ENCODE measurements at regions not wholly inside any gene's neighbourhood (a gene's known extent, or its start where the extent isn't known, plus 50 kb on each side); places are given as distances from the start of the nearest gene placed in this dataset.

- TF ChIP-seq EZH2 (IDR thresholded peaks at IDR 0.05; ENCODE audit: insufficient read depth, poor library complexity, severe bottlenecking) = no peak
- TF ChIP-seq EZH2phosphoT487 (IDR thresholded peaks at IDR 0.05; ENCODE audit: insufficient read depth, low read depth) = no peak
- no peak overlapping the region for H3K4me2 ChIP-seq (ENCODE audit: unreplicated experiment)
- no peaks in the 10 kb centered on the region for H3K9me2 ChIP-seq (ENCODE audit: insufficient read depth)
- no peak overlapping the region for H3K27ac ChIP-seq
- WGBS, 2 experiments (ENCODE audit: low coverage in 1 of 2, low lambda C conversion rate in 2 of 2, missing lambda C conversion rate in 2 of 2) = 77 to 79% methylated on average over 24 of the region's 24 CpGs
- no peaks in the 10 kb centered on the region for H3K27me3 ChIP-seq (replicated peaks; ENCODE audit: insufficient read depth)
- H3F3A ChIP-seq (ENCODE audit: insufficient read depth) = no peaks in the 10 kb centered on the region
- no peaks in the 10 kb centered on the region for H3K36me3 ChIP-seq (ENCODE audit: low read depth)
- DNase-seq = peak; percentile 50
- in situ Hi-C loops (cut with MboI) = no loop called here
- H3K4me3 ChIP-seq = no peak overlapping the region
- no peaks in the 10 kb centered on the region for H3K79me2 ChIP-seq (ENCODE audit: insufficient read depth)
- no peaks in the 10 kb centered on the region for H4K20me1 ChIP-seq (ENCODE audit: insufficient read depth)
- no peak overlapping the region for H3K9ac ChIP-seq
- no peak overlapping the region for H2AFZ ChIP-seq
- peaks cover 19% of the 10 kb centered on the region for H3K4me1 ChIP-seq (ENCODE audit: insufficient read depth)
- H3K9me3 ChIP-seq (ENCODE audit: low read depth) = no peaks in the 10 kb centered on the region
These were observed 99.0 kb downstream of the ZFP36L2 start for GRCh38 chr2:43127208-43127940.

GRCh38 chr2:43126817-43127207 is 99.6 kb downstream of the ZFP36L2 start:
- H3K9ac ChIP-seq = no peak overlapping the region
- H2AFZ ChIP-seq = no peak overlapping the region
- WGBS, 2 experiments (ENCODE audit: low coverage in 1 of 2, low lambda C conversion rate in 2 of 2, missing lambda C conversion rate in 2 of 2) = 88% methylated on average over 13 of the region's 14 CpGs
- no peak overlapping the region for H3K27ac ChIP-seq
- no peaks in the 10 kb centered on the region for H3K79me2 ChIP-seq (ENCODE audit: insufficient read depth)
- no peak for DNase-seq
- no peaks in the 10 kb centered on the region for H3F3A ChIP-seq (ENCODE audit: insufficient read depth)
- no peaks in the 10 kb centered on the region for H3K36me3 ChIP-seq (ENCODE audit: low read depth)
- no peaks in the 10 kb centered on the region for H3K27me3 ChIP-seq (replicated peaks; ENCODE audit: insufficient read depth)
- TF ChIP-seq EZH2phosphoT487 (IDR thresholded peaks at IDR 0.05; ENCODE audit: insufficient read depth, low read depth) (no peak), EZH2 (IDR thresholded peaks at IDR 0.05; ENCODE audit: insufficient read depth, poor library complexity, severe bottlenecking) (no peak)
- H3K4me2 ChIP-seq (ENCODE audit: unreplicated experiment) = no peak overlapping the region
- no peaks in the 10 kb centered on the region for H3K9me2 ChIP-seq (ENCODE audit: insufficient read depth)
- in situ Hi-C loops (cut with MboI) = no loop called here
- H4K20me1 ChIP-seq (ENCODE audit: insufficient read depth) = no peaks in the 10 kb centered on the region
- H3K9me3 ChIP-seq (ENCODE audit: low read depth) = no peaks in the 10 kb centered on the region
- no peak overlapping the region for H3K4me3 ChIP-seq
- peaks cover 19% of the 10 kb centered on the region for H3K4me1 ChIP-seq (ENCODE audit: insufficient read depth)

DNA sequence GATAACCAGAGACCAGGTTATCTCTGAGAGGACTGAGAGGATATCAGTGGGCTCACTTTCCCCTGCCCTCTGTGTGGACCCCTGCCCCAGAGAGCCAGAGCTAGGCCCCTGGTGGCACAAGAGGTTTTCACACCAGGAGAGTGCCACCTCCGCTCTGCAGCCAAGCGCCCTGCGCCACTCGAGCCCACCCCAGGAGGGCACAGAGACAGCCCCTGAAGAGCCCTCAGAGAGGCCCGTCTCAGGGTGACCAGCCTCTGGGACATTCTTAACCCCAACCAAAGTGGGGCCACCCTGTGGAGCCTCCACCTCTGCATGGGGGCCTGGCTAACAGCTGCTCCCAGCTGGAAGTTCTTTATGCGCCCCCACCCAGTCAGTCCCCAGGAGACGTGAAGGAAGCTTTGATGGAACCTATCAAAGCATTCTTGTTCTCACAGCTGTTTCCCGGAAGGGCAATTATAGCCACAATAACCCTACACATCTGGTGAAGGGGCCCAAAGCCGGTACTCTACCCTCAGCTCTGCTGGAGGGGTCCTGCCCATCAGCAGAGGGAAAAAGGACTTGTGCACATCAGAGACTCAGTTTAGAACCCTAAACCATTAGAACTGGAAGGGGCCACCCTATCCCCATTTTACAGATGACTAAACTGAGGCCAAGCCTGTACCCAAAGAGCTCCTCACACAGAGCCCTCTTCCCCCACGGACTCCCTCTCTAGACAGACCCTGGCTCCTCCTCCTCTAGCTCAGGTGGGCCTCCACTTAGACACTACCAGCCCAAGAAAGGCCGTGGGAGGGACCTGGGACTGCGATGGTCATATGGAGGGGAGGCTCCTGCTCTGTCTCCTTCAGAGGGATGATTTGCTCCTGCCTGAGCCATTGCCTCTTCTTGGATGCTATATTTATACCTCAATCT is 101.1 kb downstream of the ZFP36L2 start:
- no peak overlapping the region for H3K4me2 ChIP-seq (ENCODE audit: unreplicated experiment)
- H3K9me3 ChIP-seq (ENCODE audit: low read depth) = no peaks in the 10 kb centered on the region
- H3K9ac ChIP-seq = no peak overlapping the region
- H3K4me3 ChIP-seq = no peak overlapping the region
- H3K9me2 ChIP-seq (ENCODE audit: insufficient read depth) = no peaks in the 10 kb centered on the region
- no peaks in the 10 kb centered on the region for H3F3A ChIP-seq (ENCODE audit: insufficient read depth)
- 92 to 93% methylated on average over 9 to 12 of the region's 12 CpGs for WGBS, 2 experiments (ENCODE audit: low coverage in 1 of 2, low lambda C conversion rate in 2 of 2, missing lambda C conversion rate in 2 of 2)
- no peaks in the 10 kb centered on the region for H3K36me3 ChIP-seq (ENCODE audit: low read depth)
- in situ Hi-C loops (cut with MboI) = no loop called here
- no peaks in the 10 kb centered on the region for H3K27me3 ChIP-seq (replicated peaks; ENCODE audit: insufficient read depth)
- H4K20me1 ChIP-seq (ENCODE audit: insufficient read depth) = no peaks in the 10 kb centered on the region
- no peaks in the 10 kb centered on the region for H3K79me2 ChIP-seq (ENCODE audit: insufficient read depth)
- H3K4me1 ChIP-seq (ENCODE audit: insufficient read depth) = peaks cover 9% of the 10 kb centered on the region; the same call in 1 of the 2 replicates
- H2AFZ ChIP-seq = no peak overlapping the region
- TF ChIP-seq EZH2phosphoT487 (IDR thresholded peaks at IDR 0.05; ENCODE audit: insufficient read depth, low read depth) (no peak), EZH2 (IDR thresholded peaks at IDR 0.05; ENCODE audit: insufficient read depth, poor library complexity, severe bottlenecking) (no peak)
- no peak for DNase-seq
- no peak overlapping the region for H3K27ac ChIP-seq

DNA sequence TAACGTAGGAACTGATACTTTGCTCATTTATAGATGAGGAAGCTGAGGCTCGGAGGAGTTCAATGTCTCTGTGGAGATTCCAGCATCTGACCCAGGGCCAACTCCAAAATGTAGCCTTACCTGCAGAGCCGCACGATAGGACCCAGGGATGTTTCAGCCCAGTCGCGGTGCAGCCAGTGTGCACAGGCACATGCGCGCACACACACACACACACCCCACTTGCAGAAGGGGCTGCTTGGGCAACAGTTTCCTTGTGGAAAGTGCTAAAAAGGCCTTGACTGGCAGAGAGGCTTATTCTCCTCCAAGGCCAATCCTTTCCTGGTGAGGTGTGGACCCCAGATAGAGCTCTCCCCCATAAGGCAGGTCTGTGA is 101.7 kb downstream of the ZFP36L2 start:
- Histone ChIP-seq H3K4me3 (no peak overlapping the region), H3K36me3 (ENCODE audit: low read depth) (no peaks in the 10 kb centered on the region), H3K4me1 (ENCODE audit: insufficient read depth) (0 out of 2 replicates have a peak, but pooled peaks cover 2% of the 10 kb centered on the region), H3K9ac (no peak overlapping the region), H3K27ac (no peak overlapping the region), H3K27me3 (replicated peaks; ENCODE audit: insufficient read depth) (no peaks in the 10 kb centered on the region), H2AFZ (no peak overlapping the region), H3K9me2 (ENCODE audit: insufficient read depth) (no peaks in the 10 kb centered on the region), H3K4me2 (ENCODE audit: unreplicated experiment) (no peak overlapping the region), H3K9me3 (ENCODE audit: low read depth) (no peaks in the 10 kb centered on the region), H3F3A (ENCODE audit: insufficient read depth) (no peaks in the 10 kb centered on the region), H4K20me1 (ENCODE audit: insufficient read depth) (no peaks in the 10 kb centered on the region), H3K79me2 (ENCODE audit: insufficient read depth) (no peaks in the 10 kb centered on the region)
- no peak for DNase-seq
- in situ Hi-C loops (cut with MboI) = no loop called here
- 92 to 96% methylated on average over 8 of the region's 8 CpGs for WGBS, 2 experiments (ENCODE audit: low coverage in 1 of 2, low lambda C conversion rate in 2 of 2, missing lambda C conversion rate in 2 of 2)
- TF ChIP-seq EZH2 (IDR thresholded peaks at IDR 0.05; ENCODE audit: insufficient read depth, poor library complexity, severe bottlenecking) = no peak
- no peak for TF ChIP-seq EZH2phosphoT487 (IDR thresholded peaks at IDR 0.05; ENCODE audit: insufficient read depth, low read depth)
